GM11168 (cell line): ENCODE measurements at regions not wholly inside any gene's neighbourhood (a gene's known extent, or its start where the extent isn't known, plus 50 kb on each side); places are given as distances from the start of the nearest gene placed in this dataset.
"Not testable (repeated sequence)": the region's sequence is repeated elsewhere in the genome, so short reads cannot be mapped to it uniquely, and the experiment has no call there.

Experiments used
- in situ Hi-C: fragments of 300-500 bp; cut with MboI; formaldehyde crosslinking; loops from one replicate; pipeline ENCODE4 v1.12.0; 2022; ENCODE audit warnings: low sequenced_read_pairs; ENCODE audit not compliant: unreplicated experiment

DNA sequence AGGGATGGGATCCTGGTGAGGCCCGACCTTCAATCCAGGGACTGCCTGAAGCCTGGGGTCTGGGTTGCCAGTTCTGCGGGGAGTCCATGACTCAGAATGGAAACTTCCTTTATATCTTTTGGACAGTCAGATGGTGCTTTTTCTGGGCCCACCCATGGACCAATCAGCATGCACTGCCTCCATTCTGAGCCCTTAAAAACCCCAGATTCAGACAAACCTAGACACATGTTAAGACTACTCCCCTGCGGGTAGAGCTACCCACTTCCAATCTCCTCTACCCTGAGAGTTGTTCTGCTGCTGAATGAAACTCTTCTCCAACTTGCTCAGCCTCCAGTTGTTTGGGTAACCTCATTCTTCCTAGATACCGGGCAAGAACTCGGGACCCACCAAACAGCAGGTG is 1315.2 kb upstream of the MIR17HG start:
- in situ Hi-C loops = no loop called here

DNA sequence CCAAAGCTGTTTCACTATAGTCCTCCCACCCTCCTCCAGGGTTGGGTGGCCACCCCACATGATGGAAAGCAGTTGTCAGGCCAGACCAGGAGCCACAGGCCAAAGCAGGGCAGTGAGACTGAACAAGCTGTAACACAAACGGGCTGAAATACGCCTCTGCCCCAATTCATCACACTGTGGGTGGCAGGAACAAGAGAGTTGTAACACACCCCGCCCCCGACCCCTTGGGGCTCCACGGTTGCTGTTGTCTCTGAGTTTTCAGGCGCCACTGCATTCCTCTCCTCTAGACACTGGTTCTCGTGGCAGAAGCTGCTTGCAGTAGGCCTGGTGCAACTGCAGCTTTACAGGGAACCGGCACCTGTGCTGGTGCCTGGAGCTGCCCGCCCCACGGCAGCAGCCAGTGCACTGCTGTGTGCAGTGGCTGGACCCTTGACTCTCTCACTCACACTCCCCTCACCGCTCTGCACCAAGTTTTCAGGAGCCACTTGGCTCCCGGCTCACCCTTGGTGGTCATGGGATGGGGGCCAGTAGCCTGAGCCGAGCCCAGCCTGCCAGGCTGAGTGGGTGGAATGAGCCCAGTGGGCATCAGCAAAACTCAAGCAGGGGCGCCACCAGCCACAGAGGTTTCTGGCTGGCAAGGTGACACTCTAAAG is 1314.5 kb upstream of the MIR17HG start:
- in situ Hi-C loops = no loop called here

DNA sequence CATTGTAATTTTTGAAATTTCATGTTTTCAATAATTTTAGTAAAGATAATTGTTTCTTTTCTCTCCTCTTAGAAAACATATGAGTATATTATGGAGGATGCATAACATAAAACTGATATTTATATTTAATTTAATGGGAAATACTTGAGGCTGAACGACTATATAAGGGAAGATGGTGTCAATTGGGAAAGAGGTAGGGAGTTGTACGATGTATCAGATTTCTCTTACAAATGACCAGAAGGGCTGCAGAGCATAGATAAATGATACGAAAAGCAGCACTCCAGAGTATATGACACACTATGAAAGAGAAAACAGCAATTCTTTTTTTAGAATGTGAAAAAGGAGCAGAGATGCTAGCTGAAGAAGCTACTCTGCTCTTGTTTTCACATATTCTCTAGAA is 1308.0 kb upstream of the MIR17HG start:
- in situ Hi-C loops = no loop called here

DNA sequence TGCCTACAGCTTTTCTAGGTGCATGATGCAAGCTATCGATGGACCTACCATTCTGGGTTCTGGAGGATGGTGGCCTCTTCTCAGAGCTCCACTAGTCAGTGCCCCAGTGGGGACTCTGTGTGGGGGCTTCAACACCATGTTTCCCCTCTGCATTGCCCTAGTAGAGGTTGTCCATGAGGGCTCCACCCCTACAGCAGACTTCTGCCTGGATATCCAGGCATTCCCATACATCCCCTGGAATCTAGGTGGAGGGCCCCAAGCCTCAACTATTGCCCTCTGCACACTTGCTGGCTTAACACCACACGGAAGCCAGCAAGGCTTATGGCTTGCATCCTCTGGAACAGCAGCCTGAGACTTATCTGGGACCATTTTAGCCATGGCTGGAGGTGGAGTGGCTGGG is 1299.9 kb upstream of the MIR17HG start:
- in situ Hi-C loops = no loop called here

DNA sequence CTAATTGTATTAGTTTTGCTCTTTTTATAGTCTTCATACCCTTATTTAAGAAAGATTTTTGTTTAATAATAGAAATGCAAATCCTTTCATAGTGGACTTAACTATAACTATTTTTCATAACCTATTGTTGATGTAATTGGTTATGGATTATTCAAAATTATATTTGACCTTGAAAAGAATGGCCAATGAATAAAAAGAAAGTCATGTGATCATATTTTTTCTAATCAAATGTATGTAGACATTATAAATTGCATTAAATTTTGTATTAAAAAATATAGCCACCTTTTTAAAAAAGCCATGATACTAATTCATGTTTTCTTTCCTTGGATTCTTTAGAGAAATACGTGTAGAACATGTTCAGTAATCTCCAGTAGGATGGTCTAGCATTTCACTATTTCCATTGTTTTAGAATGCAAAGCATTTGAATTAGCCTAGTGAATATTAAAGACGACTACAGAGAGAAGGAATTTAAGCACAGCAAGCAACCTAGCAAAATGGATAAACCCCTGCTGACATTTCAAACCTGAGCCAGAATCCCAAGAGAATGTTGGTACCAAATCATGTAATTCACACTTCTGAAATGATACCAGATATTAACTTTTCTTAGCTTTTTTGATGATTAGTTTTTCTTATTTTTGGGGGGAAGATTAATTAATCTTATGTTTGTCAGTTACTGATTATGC is 1297.4 kb upstream of the MIR17HG start:
- in situ Hi-C loops = no loop called here

DNA sequence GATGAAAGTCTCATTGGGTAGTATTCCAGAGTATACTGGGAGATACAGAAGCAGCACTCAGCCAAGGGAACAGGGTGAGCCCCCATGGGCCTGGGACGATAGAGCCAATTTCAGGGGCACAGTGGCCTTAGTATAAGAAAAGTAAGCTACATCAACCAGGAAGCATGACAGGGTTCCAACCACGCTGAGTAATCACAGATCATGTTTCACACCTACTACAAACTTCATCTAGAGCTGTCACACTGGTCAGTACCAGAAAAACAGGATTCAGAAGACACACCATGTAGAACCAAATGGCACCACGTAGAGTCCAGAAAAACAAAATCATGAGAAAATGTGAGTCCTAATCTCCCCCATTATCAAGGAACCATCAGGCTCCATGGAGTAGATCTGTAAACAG is 1292.4 kb upstream of the MIR17HG start:
- in situ Hi-C loops = no loop called here

DNA sequence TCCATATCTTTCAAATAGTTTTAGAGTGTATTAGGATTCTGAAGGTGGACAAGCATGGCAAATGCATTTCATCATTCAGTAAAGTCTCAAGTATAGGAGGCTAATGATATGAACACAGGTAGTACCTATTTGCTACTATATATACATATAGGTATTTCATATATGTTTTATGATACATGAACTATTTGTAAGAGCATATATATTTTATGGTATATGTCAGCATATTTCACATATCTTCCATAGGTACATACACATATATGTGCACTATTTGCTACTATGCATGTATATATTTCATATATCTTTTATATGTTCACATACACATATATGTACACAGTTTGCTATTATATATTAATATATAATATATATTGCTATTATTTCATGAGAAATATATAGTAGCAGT is 1291.7 kb upstream of the MIR17HG start:
- in situ Hi-C loops = no loop called here

DNA sequence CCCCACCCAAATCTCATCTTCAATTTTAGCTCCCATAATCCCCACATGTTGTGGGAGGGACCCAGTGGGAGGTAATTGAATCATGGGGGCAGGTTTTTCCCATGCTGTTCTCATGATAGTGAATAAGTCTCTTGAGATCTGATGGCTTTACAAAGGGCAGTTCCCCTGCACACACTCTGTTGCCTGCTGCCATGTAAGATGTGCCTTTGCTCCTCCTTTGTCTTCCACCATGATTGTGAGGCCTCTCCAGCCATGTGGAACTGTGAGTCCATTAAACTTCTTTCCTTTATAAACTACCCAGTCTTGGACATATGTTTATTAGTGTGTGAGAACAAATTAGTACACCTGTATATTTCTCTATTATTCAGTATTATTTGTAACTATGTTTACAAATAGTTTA is 1283.3 kb upstream of the MIR17HG start:
- in situ Hi-C loops = not testable (repeated sequence)

DNA sequence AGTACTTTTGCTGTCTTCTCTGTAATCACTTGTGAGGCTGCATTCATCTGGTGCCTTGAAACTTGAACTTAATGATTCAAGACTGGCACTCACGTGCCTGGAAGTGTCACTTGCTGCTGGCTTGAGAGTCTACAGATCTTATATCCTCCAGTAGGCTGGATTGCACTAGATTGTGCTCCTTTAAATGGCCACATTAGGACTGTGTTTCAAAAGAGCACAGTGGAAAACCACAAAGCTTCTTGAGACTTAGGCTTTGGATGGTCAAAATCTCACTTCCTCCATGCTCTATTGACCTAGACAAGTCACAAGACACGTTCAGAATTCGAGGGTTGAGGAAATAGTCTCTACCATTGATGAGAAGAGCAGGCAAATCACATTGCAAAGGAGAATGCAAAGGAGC is 1278.8 kb upstream of the MIR17HG start:
- in situ Hi-C loops = no loop called here

DNA sequence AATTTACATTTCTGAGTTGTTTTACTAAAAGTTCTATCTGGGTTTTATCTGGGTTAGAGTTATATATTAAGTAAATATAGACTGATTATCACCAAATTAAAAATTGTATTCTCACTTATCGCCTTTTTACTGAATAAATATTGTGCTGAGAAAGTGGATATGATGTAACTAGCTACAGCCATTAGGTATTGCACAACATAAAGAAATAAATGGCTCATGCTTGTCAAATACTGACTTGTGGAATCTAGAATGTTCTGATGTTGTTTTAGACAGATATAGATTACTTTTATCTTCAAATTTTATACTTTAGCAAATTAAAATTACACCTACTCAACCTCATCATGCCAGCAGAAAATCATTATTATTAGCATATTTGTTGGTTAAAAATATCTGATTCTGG is 1277.1 kb upstream of the MIR17HG start:
- in situ Hi-C loops = no loop called here

DNA sequence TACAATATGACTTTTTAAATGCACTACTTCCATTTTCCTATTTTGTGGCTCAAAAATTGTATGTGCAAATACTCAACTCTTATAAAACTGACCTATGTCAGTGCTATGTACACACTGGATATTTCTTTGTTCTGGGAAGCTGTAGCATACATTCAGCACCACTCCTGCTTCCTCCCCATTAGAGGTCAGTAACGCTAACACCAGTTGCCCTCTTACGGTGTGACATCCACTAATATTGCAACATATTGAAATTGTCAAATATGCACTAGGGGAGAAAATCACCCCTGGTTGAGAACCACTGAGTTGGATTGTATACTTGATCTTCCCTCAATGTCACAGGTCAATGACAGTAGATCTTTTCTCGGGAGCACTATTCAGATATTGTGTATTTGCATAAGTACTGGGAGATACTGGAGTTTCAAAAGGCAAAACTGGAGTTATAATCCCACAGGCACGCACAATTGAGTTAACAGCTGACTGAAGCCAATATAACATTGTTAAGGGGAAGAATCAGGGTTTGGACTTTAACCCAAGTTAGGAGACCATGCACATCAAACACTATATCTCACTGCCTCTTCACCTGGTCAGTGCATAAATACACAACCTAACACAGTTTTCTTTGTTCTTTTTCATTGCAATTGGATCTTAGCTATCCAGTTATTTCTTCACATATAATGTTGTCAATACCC is 1276.5 kb upstream of the MIR17HG start:
- in situ Hi-C loops = no loop called here

DNA sequence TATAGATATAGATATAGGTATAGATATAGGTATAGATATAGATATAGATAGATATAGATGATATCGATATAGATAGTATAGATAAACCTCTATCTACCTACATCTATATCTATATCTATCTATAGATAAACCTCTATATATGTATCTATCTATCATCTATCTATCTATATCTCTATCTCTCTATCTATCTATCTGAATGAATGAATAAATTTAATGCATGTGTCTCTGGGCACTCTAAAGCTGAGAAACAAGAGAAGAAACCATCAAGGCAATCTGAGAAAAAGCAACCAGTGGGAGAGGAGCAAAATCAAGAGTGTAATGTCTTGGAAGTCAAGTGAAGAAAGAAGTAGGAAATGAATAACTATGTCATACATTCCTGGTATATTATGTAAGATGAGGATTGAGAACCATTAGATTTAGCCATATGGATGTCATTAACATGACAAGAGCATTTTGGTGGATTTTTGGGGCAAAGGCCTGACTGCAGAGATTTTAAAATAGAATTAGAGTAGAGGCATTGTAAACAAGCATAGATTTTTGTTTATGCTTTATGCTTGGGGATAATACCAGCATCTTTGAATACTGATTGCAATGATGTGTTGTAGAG is 1262.7 kb upstream of the MIR17HG start:
- in situ Hi-C loops = no loop called here

DNA sequence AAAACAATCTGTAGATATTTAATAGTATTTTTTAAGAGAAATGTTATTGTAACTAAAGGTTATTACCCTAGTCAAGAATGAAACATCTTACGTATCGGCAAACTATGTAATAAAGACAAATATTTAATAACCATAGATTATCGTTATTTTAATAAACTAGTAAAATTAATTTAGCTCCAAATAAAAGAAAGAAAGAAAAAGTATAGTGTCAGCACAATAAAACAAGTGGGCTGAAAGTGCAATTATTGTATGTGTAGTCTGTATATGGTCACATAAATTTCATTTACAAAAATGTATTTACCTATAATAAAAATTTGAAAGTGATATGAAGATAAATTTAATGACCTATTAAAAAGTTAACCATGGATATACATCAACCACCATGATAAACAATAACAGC is 1258.4 kb upstream of the MIR17HG start:
- in situ Hi-C loops = no loop called here

DNA sequence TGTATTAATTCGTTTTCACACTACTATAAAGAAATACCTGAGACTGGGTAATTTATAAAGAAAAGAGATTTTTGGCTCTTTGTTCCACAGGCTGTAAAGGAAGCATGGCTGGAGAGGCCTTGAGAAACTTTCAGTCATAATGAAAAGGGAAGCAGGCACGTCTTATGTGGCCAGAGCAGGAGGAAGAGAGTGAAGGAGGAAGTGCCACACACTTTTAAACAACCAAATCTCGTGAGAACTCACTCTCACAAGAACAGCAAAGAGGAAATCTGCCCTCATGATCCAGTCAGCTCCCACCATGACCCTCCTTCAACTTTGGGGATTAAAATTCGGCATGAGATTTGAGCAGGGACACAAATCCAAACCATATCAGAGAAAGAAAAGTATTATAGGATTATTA is 1255.9 kb upstream of the MIR17HG start:
- in situ Hi-C loops = no loop called here

DNA sequence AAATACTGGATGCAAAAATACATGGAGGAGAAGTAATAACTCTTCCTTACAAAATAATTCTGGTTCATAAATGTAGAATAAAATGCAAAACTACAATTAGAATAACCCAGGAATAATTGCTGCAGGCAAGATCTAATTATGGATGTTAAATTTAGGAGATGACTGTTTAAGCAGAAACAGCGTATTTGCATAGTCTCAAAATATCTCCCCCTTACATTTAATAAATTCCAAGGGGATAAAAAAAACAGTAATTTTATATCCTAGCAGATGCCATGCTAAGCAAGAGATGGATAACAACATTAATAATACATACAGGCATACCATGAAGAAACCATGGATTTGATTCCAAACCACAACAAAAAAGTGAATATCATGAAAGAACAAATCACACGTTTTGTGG is 1253.1 kb upstream of the MIR17HG start:
- in situ Hi-C loops = no loop called here

DNA sequence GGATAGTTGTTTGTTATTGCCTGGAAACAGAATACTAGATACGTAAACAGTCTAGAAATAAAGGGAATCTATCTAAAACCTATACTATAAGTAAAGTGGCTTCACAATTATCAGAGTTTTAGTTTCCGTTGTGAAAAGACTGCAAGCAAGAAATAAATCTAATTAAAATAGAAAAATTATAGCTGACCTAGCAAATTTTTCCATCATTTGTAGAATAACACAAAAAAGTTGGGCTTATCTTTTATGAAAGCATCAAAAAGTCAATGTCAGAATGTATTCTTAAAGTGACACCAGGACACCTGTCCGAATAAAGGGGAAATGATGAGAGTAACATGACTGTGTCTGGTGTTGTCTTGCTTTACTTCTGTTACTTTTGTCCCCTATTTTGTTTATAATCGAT is 1248.9 kb upstream of the MIR17HG start:
- in situ Hi-C loops = no loop called here

DNA sequence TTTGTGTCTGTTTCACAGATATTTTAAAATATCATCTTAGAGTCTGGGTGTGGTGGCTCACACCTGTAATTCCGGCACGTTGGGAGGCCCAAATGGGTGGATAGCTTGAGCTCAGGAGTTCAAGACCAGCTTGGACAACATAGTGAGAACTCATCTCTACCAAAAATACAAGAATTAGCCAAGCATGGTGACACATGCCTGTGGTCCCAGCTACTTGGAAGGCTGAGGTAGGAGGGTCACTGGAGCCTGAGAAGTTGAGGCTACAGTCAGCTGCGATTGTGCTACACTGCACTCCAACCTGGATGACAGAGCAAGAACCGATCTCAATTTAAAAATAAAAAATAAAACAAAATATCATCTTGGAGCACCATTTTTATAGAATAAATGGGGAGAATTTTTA is 1247.6 kb upstream of the MIR17HG start:
- in situ Hi-C loops = no loop called here

DNA sequence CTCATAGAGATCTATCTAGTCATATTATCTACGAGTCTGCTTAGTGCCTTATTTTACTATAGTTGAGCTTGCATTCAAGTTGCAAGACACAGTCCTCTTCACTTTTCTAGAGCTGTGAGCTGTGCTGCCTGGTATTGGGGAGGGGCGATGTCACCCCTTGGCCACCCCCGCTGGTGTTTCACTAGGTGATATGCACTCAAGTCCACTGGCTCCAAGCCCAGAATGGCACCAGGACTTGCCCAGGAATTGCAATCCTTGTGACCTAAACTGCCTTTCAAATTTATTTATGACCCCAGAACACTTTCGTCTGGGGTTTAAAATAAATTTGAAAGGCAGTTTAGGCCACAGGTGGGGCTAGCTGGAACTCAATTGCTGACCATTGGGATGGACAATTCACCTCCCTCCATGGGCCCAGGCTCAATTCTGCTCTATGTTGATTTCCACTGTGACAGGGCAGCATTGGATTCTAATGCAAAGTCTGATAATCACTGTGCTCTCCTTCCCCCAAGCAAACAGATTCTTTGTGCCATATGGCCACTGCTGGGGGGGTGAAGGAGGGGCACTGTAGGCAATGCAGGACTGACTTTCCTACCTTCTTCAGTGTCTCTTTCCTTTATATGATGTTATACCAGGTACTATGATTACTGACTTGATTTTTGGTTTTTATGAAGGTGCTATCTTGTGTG is 1244.2 kb upstream of the MIR17HG start:
- in situ Hi-C loops = no loop called here

DNA sequence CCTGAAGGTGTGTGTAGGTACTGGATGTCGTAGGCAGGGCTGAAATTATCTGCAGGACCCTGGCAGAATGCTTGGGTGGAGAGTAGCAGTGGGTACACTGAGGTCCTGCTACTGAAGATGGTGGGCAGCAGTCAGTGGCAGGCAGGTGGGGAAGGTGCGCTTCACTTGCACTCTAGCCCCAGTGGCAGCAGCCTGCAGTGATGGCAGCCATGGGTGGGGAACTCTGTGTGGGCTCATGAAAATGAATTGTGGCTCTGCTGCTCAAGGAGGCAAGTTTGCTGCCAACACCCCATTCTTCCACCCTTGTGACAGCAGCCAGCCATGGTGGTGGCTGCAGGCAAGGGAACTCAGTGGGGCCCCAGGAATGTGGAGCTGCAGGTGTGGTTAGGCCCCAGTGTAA is 1242.7 kb upstream of the MIR17HG start:
- in situ Hi-C loops = no loop called here

DNA sequence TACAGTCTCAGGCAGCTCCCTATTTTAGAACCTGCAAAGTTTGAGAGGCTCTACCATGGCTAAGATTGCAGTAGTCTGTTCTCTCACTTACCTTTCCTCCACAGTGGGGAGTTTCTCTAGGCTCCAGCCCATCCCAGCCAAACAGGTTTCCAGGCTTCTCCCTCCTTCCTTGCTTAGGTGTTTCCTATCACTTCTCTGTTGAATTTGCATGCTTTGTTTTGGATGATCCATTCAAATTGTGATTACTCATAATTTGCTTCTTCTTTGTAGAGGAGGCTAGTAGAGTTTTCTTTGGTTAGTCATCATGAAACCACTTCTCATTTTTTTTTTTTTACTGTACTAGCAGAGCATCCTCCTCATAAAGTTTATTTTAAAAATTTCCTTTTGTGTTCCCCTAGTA is 1242.2 kb upstream of the MIR17HG start:
- in situ Hi-C loops = no loop called here
